ENCODE measurements at regions not wholly inside any gene's neighbourhood (a gene's known extent, or its start where the extent isn't known, plus 50 kb on each side); places are given as distances from the start of the nearest gene placed in this dataset.

- no peak for TF ChIP-seq RAD21 (IDR thresholded peaks at IDR 0.05 in 1 of 2, conservative IDR thresholded peaks at IDR 0.05 in 1 of 2; ENCODE audit: low read depth in 2 of 2, low read length in 2 of 2)
- TF ChIP-seq KDM1A (IDR thresholded peaks at IDR 0.05; ENCODE audit: borderline replicate concordance, low read length): no peak
- TF ChIP-seq SIN3A (conservative IDR thresholded peaks at IDR 0.05 in 1 of 2, IDR thresholded peaks at IDR 0.05 in 1 of 2; ENCODE audit: low read depth in 1 of 2, low read length in 2 of 2): no peak
- no peak for TF ChIP-seq CREB1 (IDR thresholded peaks at IDR 0.05)
- TF ChIP-seq KDM5A (IDR thresholded peaks at IDR 0.05; ENCODE audit: low read length): no peak
- no peak for TF ChIP-seq JUN (IDR thresholded peaks at IDR 0.05; ENCODE audit: low read depth, low read length)
These were observed 134.2 kb upstream of the AUTS2 start (continued) for GRCh38 chr7:69464035-69464434.

All from H1 (cell line).